Cardiac fibroblast (primary cell): ENCODE measurements at regions not wholly inside any gene's neighbourhood (a gene's known extent, or its start where the extent isn't known, plus 50 kb on each side); places are given as distances from the start of the nearest gene placed in this dataset.

Experiments
- DNase-seq, 2 donors: peaks; one replicate each; pipeline versions ENCODE4 v3.0.0 to v3.0.0-alpha.2; 2010; ENCODE audit warnings: low read depth in 2 of 2
- H3K4me3 ChIP-seq, 2 donors: replicated peaks in 1 of 2; 1 replicate in 1 of 2; 2 replicates in 1 of 2; pipeline ENCODE4 v1.5.1; 2011; ENCODE audit warnings: low read depth in 2 of 2, low read length in 2 of 2, mild to moderate bottlenecking in 2 of 2, moderate library complexity in 1 of 2
- TF ChIP-seq, protein P1 (sequence below): IDR thresholded peaks from one replicate; pipeline ENCODE4 v1.5.1; 2011; ENCODE audit warnings: low read depth, mild to moderate bottlenecking, low read length, inconsistent platforms

DNA sequence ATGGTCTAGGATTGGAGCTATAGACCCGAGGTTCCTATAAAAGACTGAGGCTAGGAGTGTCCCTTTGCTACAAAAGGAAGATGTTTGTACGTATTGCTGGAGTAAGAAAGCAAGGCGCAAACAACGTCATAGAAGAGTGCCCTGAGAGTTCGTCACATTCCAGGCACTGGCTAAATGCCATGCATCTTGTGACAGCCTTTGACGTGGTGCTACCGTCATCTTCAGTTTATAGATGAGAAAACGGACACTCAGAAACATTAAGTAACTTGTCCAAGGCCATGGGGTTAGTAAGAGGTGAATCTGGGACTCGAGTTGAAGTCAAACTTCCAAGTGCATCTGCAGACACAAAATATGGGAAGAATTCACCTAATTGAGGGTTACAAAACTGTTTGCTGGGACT lies 104.2 kb upstream of the SLC45A1 start:
- TF ChIP-seq, protein P1, sequence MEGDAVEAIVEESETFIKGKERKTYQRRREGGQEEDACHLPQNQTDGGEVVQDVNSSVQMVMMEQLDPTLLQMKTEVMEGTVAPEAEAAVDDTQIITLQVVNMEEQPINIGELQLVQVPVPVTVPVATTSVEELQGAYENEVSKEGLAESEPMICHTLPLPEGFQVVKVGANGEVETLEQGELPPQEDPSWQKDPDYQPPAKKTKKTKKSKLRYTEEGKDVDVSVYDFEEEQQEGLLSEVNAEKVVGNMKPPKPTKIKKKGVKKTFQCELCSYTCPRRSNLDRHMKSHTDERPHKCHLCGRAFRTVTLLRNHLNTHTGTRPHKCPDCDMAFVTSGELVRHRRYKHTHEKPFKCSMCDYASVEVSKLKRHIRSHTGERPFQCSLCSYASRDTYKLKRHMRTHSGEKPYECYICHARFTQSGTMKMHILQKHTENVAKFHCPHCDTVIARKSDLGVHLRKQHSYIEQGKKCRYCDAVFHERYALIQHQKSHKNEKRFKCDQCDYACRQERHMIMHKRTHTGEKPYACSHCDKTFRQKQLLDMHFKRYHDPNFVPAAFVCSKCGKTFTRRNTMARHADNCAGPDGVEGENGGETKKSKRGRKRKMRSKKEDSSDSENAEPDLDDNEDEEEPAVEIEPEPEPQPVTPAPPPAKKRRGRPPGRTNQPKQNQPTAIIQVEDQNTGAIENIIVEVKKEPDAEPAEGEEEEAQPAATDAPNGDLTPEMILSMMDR: no peak
- no peak for DNase-seq
- H3K4me3 ChIP-seq: no peak overlapping the region

DNA sequence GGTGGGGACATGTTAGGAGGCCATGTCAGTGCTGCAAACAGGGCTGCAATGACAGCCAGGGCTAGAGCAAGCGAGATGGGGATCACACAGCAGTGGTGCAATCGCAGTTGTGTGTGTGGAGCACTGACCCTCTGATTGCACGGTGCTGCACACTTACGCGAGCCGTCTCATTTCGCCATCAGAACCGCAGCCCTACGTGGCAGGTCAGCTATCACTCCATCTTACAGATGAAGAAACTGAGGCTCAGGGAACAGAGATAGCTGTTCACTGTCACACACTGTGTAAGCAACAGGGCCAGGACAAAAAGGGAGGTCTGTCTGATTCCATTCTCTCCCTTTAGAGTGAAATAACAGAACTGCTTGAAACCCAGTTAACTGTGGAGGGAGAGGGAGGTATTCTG lies 104.8 kb upstream of the SLC45A1 start:
- H3K4me3 ChIP-seq: no peak overlapping the region
- TF ChIP-seq, protein P1: no peak
- DNase-seq: no peak

DNA sequence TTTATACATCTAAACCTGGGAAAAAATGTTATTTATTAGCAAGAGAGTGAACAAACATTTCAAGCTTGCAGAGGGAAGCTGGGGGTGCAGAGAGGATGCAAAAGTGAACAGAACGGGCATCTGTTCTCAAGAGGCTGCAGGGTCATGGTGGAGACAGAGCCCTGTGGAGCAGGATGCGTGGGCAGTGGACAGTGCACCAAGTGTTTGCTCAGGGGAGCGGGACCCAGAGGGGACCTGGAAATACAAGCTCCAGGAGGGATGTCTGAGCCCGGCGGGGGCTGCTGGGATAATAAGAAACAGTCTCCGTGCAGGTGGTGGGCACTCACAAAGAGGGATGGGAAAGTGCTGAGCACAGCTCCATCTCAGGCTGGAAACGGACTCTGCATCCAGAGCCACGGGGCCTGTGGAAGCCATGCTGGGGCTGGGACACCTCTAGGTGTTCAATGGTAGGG lies 105.3 kb upstream of the SLC45A1 start:
- TF ChIP-seq, protein P1: no peak

DNA sequence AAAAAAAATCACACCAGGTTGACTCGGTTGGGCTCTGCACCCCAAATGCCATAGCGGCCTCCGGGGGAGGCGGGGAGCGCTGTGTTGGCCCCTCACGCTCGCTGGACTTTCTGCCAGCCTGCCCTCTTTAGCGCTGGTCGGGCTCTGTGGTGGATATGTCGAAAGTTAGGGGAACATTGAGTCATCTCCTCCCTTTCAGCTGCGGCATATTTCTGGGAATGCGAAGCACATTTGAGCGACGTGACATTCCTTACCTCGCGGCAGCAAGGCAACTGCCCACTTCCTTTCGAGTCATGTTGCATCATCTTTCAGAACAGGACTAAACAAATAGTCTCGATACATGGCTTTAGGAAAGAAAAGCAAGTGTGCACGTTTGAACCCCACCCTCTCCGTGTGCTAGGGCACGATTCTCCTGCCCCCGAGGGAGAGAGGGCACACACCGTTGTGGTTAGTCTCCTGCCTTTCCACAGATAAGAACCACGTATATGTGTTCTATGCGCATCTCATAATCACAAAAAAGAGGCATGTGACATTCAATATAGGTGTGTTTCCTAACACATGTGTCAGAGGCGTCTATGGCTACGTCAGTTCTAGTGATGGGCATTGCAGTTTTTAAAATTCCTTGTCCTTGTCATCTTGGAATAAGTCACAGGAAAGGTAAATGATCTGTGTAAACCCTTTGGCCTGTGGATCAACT lies 105.9 kb upstream of the SLC45A1 start:
- H3K4me3 ChIP-seq: no peak overlapping the region
- TF ChIP-seq, protein P1: no peak
- DNase-seq: peak; percentile 98 to 99

More for the DNA sequence above, 105.3 kb upstream of the SLC45A1 start:
- DNase-seq: no peak
- H3K4me3 ChIP-seq: no peak overlapping the region

DNA sequence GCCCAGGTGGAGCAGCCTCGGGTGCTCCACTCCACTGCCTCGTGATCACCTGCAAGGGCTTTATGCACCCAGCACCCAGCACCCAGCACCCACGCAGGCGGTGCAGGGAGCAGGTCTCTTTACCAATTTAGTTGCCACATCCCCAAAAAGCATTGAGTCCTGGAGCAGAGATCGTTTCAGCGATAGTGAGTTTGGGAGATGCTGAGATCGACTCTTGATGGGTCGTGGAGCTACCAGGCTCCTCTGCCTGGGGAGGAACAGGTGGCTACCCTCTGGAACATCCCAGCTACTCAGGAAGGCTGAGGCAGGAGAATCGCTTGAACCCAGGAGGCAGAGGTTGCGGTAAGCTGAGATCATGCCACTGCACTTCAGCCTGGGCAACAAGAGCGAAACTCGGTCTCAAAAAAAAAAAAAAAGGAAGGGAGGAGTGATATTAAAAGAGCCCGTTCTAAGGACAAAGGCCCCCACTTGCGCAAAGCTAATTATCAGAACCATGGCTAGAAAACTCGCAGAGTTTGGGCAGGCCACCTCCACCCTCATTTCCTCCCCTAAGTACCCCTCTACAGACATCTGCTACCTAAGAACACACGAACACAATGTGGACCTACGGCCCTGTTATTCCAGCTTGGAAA lies 106.5 kb upstream of the SLC45A1 start:
- TF ChIP-seq, protein P1: no peak
- no peak for DNase-seq
- no peak overlapping the region for H3K4me3 ChIP-seq

DNA sequence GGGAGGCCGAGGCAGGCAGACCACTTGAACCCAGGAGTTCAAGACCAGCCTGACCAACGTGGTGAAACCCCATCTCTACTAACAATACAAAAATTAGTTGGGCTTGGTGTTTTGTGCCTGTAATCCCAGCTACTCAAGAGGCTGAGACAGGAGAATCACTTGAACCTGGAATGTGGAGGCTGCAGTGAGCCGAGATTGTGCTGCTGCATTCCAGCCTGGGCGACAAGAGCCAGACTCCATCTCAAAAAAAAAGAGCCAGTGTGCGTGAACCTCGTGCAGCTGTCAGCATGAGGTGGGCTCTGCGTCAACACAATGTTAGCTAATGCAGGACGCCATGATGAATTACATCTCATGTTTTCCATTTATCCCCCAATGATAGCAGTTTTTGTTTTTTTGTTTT lies 110.7 kb upstream of the SLC45A1 start:
- no peak overlapping the region for H3K4me3 ChIP-seq
- TF ChIP-seq, protein P1: no peak

More for the DNA sequence above, 110.7 kb upstream of the SLC45A1 start:
- DNase-seq: no peak
